H1 (cell line): ENCODE measurements at regions not wholly inside any gene's neighbourhood (a gene's known extent, or its start where the extent isn't known, plus 50 kb on each side); places are given as distances from the start of the nearest gene placed in this dataset.

ENCODE experiments used
- CEBPB ChIP-seq: IDR thresholded peaks from 2 replicates; pipeline ENCODE4 v1.6.1; 2012; ENCODE audit warnings: low read depth, low read length
- GTF2F1 ChIP-seq: IDR thresholded peaks from 2 replicates; pipeline ENCODE4 v1.6.1; 2012; ENCODE audit warnings: low read depth, low read length, improper control_type of control experiment, borderline replicate concordance
- MAFK ChIP-seq: IDR thresholded peaks from 2 replicates; pipeline ENCODE4 v1.6.1; 2012; ENCODE audit warnings: low read depth, mild to moderate bottlenecking, improper control_type of control experiment, low read length
- MAX ChIP-seq: IDR thresholded peaks from 2 replicates; pipeline ENCODE4 v1.6.1; 2012; ENCODE audit warnings: inconsistent platforms
- SIRT6 ChIP-seq: IDR thresholded peaks from one replicate; pipeline ENCODE4 v1.7.1; 2012; ENCODE audit warnings: low read length, inconsistent platforms
- SP4 ChIP-seq: IDR thresholded peaks from 2 replicates; pipeline ENCODE4 v1.6.1; 2012; ENCODE audit warnings: low read length, inconsistent platforms
- TAF7 ChIP-seq: optimal IDR thresholded peaks from 2 replicates; pipeline ENCODE3; 2011; ENCODE audit warnings: low read depth, mild to moderate bottlenecking, inconsistent platforms, low read length, moderate library complexity, borderline replicate concordance
- TCF12 ChIP-seq: IDR thresholded peaks from 2 replicates; pipeline ENCODE4 v1.6.1; 2011; ENCODE audit warnings: low read depth, mild to moderate bottlenecking, low read length

- TF ChIP-seq TCF12 = no peak
- no peak for TF ChIP-seq CEBPB
- no peak for TF ChIP-seq SP4
- TF ChIP-seq MAX = no peak
- no peak for TF ChIP-seq MAFK
- TF ChIP-seq TAF7 = no peak
- no peak for TF ChIP-seq GTF2F1
- TF ChIP-seq SIRT6 = no peak
Observed at GRCh38 chr14:34232790-34233189, 229.2 kb downstream of the SPTSSA start (continued).
